Right atrium auricular region (tissue), 2 donors: ENCODE measurements at regions not wholly inside any gene's neighbourhood (a gene's known extent, or its start where the extent isn't known, plus 50 kb on each side); places are given as distances from the start of the nearest gene placed in this dataset.
"Not testable (repeated sequence)": the region's sequence is repeated elsewhere in the genome, so short reads cannot be mapped to it uniquely, and the experiment has no call there.

Experiments used
- DNase-seq: peaks from one replicate; pipeline ENCODE4 v3.0.0-alpha.2; 2019; ENCODE audit warnings: low spot score
- H3K27ac ChIP-seq, 2 donors: fragments of 200-600 bp; sonication (generic); 1 replicate in 1 of 2; 2 replicates in 1 of 2; pipeline ENCODE4 v1.5.1; 2016 to 2019
- H3K27me3 ChIP-seq, 2 donors: fragments of 200-600 bp; sonication (generic); one replicate each; pipeline versions ENCODE4 v1.5.1 to v1.6.0; 2017 to 2019
- H3K36me3 ChIP-seq: fragments of 200-600 bp; sonication (generic); one replicate; pipeline ENCODE4 v1.5.1; 2016
- H3K4me1 ChIP-seq, 2 donors: fragments of 200-600 bp; sonication (generic); one replicate each; pipeline versions ENCODE4 v1.5.1 to v1.6.0; 2017 to 2019
- H3K4me3 ChIP-seq, 2 donors: fragments of 200-600 bp; sonication (generic); 1 replicate in 1 of 2; 2 replicates in 1 of 2; pipeline ENCODE4 v1.5.1; 2017 to 2019; ENCODE audit warnings: mild to moderate bottlenecking in 1 of 2, moderate library complexity in 1 of 2
- H3K9me3 ChIP-seq, 2 donors: fragments of 200-600 bp; sonication (generic); one replicate each; pipeline ENCODE4 v1.5.1; 2019
- TF ChIP-seq, protein P1 (sequence below), 2 donors: fragments of 200-600 bp; sonication (generic); IDR thresholded peaks; one replicate each; pipeline ENCODE4 v1.5.1; 2019; ENCODE audit warnings: antibody characterized with exemption in 2 of 2

DNA sequence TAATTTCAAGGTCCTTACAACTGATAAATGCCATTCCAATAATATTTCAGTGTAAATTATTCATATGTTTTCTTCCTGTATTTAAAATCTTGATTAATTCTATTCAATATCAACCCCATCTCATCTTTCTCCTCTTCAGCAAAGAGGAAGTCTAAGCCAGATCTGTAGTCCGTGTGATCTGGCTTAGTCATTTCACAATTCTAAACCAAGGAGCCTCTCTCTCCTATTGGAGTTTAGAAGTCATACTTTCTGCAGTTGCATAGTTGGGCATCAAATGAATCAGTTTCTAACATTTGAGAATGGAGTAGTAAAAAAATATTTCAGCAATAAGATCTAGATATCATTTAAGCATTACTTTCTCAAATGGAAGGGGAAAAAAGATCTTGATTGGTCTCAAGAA is 354.9 kb downstream of the JRKL start:
- no peaks in the 10 kb centered on the region for H3K36me3 ChIP-seq
- no peak overlapping the region for H3K27ac ChIP-seq
- H3K4me1 ChIP-seq = no peaks in the 10 kb centered on the region
- no peaks in the 10 kb centered on the region for H3K27me3 ChIP-seq
- H3K9me3 ChIP-seq = no peaks in the 10 kb centered on the region
- TF ChIP-seq, protein P1, sequence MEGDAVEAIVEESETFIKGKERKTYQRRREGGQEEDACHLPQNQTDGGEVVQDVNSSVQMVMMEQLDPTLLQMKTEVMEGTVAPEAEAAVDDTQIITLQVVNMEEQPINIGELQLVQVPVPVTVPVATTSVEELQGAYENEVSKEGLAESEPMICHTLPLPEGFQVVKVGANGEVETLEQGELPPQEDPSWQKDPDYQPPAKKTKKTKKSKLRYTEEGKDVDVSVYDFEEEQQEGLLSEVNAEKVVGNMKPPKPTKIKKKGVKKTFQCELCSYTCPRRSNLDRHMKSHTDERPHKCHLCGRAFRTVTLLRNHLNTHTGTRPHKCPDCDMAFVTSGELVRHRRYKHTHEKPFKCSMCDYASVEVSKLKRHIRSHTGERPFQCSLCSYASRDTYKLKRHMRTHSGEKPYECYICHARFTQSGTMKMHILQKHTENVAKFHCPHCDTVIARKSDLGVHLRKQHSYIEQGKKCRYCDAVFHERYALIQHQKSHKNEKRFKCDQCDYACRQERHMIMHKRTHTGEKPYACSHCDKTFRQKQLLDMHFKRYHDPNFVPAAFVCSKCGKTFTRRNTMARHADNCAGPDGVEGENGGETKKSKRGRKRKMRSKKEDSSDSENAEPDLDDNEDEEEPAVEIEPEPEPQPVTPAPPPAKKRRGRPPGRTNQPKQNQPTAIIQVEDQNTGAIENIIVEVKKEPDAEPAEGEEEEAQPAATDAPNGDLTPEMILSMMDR (IDR thresholded peaks at IDR 0.05) = no peak
- DNase-seq = no peak
- H3K4me3 ChIP-seq = no peak overlapping the region

DNA sequence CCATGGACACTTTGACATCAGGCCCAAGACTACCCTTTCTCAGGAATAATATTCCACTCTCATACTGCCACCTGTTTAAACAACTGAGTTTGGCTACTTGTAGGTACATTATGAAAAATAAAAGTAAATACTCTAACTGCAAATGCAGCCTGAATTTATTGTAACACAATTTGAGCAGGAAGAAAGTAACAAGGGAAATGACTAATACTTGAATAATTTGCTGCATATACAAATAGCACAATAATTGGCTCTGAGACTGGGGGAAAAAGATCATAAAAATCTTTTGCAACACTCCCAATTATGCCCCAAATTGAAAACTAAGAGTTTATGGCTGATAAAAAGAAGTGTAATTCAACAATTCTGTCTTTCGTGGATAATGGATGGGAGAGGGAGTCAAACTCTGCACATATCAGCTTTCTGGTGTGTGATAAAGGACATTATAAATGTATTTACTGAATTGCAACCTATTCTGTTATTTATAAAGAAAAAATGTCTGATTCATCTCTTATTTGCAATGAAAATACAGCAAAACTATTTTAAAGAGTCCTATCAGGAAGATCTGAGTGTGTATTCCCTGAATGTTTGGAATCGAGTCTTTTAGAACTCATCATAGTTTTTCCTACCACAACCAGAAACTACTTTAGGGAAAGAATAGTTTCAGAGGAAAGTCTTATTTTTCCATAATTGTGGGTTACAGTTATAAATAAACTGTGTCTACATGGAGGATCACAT is 359.0 kb downstream of the JRKL start:
- DNase-seq = no peak
- Histone ChIP-seq H3K36me3 (no peaks in the 10 kb centered on the region), H3K27me3 (no peaks in the 10 kb centered on the region), H3K9me3 (no peaks in the 10 kb centered on the region), H3K4me1 (no peaks in the 10 kb centered on the region), H3K4me3 (no peak overlapping the region), H3K27ac (no peak overlapping the region)
- TF ChIP-seq, protein P1 (IDR thresholded peaks at IDR 0.05) = no peak

DNA sequence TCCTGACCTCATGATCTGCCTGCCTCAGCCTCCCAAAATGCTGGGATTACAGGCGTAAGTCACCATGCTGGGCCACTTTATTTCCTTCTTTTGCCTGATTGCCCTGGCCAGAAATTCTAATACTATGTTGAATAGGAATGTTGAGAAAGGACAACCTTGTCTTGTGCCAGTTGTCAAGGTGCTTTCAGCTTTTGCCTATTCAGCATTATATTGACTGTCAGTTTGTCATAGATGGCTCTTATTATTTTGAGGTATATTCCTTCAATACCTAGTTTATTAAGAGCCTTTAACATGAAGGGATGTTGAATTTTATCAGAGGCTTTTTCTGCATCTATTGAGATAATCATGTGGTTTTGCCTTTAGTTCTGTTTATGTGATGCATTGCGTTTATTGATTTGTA is 362.0 kb downstream of the JRKL start:
- H3K27ac ChIP-seq, H3K27me3 ChIP-seq, H3K4me1 ChIP-seq, DNase-seq, H3K9me3 ChIP-seq, H3K4me3 ChIP-seq, H3K36me3 ChIP-seq: not testable (repeated sequence)

DNA sequence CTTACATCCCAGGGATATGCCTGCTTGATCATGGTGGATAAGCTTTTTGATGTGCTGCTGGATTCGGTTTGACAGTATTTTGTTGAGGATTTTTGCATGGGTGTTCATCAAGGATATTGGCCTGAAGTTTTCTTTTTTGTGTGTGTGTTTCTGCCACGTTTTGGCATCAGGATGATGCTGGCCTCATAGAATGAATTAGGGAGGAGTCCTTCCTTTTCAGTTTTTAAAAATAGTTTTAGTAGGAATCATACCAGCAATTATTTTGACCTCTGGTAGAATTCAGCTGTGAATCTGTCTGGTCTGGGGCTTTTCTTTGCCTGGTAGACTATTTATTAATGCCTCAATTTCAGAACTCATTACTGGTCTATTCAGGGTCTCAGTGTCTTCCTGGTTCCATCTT is 362.4 kb downstream of the JRKL start:
- H3K9me3 ChIP-seq = no peaks in the 10 kb centered on the region
- H3K27ac ChIP-seq = no peak overlapping the region
- TF ChIP-seq, protein P1 (IDR thresholded peaks at IDR 0.05) = no peak
- no peaks in the 10 kb centered on the region for H3K27me3 ChIP-seq
- DNase-seq = no peak
- H3K4me3 ChIP-seq = no peak overlapping the region
- no peaks in the 10 kb centered on the region for H3K4me1 ChIP-seq
- H3K36me3 ChIP-seq = no peaks in the 10 kb centered on the region

DNA sequence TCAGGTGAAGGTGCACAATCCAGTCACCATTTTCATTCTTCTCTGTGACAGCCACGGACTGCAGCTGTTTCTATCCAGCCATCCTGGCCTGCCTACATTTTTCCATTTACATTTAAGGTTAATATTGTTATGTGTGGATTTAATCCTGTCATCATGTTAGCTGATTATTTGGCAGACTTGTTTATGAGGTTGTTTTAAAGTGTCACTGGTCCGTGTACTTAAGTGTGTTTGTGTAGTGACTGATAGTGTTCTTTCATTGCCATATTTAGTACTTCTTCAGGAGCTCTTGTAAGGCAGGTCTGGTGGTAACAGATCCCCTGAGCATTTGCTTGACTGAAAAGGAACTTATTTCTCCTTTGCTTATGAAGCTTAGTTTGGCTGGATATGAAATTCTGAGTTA is 364.2 kb downstream of the JRKL start:
- no peaks in the 10 kb centered on the region for H3K9me3 ChIP-seq
- TF ChIP-seq, protein P1 (IDR thresholded peaks at IDR 0.05) = no peak

DNA sequence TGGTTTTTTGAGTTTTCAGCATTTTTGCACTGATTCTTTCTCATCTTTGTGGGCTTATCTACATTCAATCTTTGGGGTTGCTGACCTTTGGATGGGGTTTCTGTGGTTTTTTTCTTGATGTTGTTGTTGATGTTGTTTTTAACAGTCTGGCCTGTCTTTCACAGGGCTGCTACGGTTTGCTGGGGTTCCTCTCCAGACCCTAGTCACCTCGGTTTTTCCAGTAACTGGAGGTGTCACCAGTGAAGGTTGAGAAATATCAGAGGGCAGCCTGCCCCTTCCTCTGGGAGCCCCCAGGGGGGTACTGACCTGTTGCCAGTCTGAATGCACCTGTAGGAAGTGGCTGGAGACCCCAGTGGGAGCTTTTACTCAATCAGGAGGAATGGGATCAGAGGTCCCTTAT is 365.4 kb downstream of the JRKL start:
- Histone ChIP-seq H3K36me3 (no peaks in the 10 kb centered on the region), H3K4me1 (no peaks in the 10 kb centered on the region), H3K4me3 (no peak overlapping the region), H3K27me3 (no peaks in the 10 kb centered on the region), H3K9me3 (no peaks in the 10 kb centered on the region), H3K27ac (no peak overlapping the region)
- TF ChIP-seq, protein P1 (IDR thresholded peaks at IDR 0.05) = no peak
- DNase-seq = no peak

More for the DNA sequence above, 364.2 kb downstream of the JRKL start:
- Histone ChIP-seq H3K27ac (no peak overlapping the region), H3K36me3 (no peaks in the 10 kb centered on the region), H3K4me1 (no peaks in the 10 kb centered on the region), H3K4me3 (no peak overlapping the region), H3K27me3 (no peaks in the 10 kb centered on the region)
- DNase-seq = no peak
